SK-N-SH treated with all-trans-retinoic acid at 6 μM for 48 hours (cell line): ENCODE measurements at regions not wholly inside any gene's neighbourhood (a gene's known extent, or its start where the extent isn't known, plus 50 kb on each side); places are given as distances from the start of the nearest gene placed in this dataset.

ENCODE experiments used
- ATAC-seq: fragments of 200-7000 bp; cut with Tn5 transposase; 3 replicates; pipeline ENCODE4 v1.9.1; 2020; ENCODE audit warnings: mild to moderate bottlenecking, moderate library complexity
- BACH2 ChIP-seq: fragments of 250-450 bp; sonication (Bioruptor Pico); IDR thresholded peaks from 2 replicates; pipeline ENCODE4 v1.9.0; 2021; ENCODE audit warnings: mild to moderate bottlenecking, borderline replicate concordance
- CSDC2 ChIP-seq: fragments of 250-450 bp; sonication (Bioruptor Pico); IDR thresholded peaks from 2 replicates; pipeline ENCODE4 v1.5.0; 2020; ENCODE audit warnings: mild to moderate bottlenecking, moderate library complexity
- ESRRG ChIP-seq: fragments of 250-450 bp; sonication (Bioruptor Pico); IDR thresholded peaks from 2 replicates; pipeline ENCODE4 v1.6.1; 2021; ENCODE audit warnings: mild to moderate bottlenecking
- ISL1 ChIP-seq: fragments of 250-450 bp; sonication (Bioruptor Pico); IDR thresholded peaks from 2 replicates; pipeline ENCODE4 v2.1.2; 2022; ENCODE audit warnings: mild to moderate bottlenecking, moderate library complexity
- PPARA ChIP-seq: fragments of 250-450 bp; sonication (Bioruptor Pico); IDR thresholded peaks from 2 replicates; pipeline ENCODE4 v1.5.0; 2020; ENCODE audit warnings: mild to moderate bottlenecking, borderline replicate concordance
- SNAI2 ChIP-seq: fragments of 250-450 bp; sonication (Bioruptor Pico); IDR thresholded peaks from 2 replicates; pipeline ENCODE4 v1.5.0; 2020; ENCODE audit warnings: mild to moderate bottlenecking, moderate library complexity
- TCF4 ChIP-seq: fragments of 250-450 bp; sonication (Bioruptor Pico); IDR thresholded peaks from 2 replicates; pipeline ENCODE4 v1.8.0; 2021; ENCODE audit warnings: mild to moderate bottlenecking, moderate library complexity, borderline replicate concordance
- TOX ChIP-seq: fragments of 250-450 bp; sonication (Bioruptor Pico); IDR thresholded peaks from 2 replicates; pipeline ENCODE4 v1.8.0; 2021; ENCODE audit warnings: mild to moderate bottlenecking, moderate library complexity, borderline replicate concordance
- ZC3H10 ChIP-seq: fragments of 250-450 bp; sonication (Bioruptor Pico); IDR thresholded peaks from 2 replicates; pipeline ENCODE4 v1.5.1; 2021; ENCODE audit warnings: mild to moderate bottlenecking, moderate library complexity
- ZFP3 ChIP-seq: fragments of 250-450 bp; sonication (Bioruptor Pico); IDR thresholded peaks from 2 replicates; pipeline ENCODE4 v1.5.0; 2020; ENCODE audit warnings: mild to moderate bottlenecking, moderate library complexity
- ZFP30 ChIP-seq: fragments of 450-650 bp; formaldehyde crosslinking; IDR thresholded peaks from 2 replicates; pipeline ENCODE4 v1.5.0; 2022; ENCODE audit warnings: mild to moderate bottlenecking, moderate library complexity
- ZNF565 ChIP-seq: fragments of 450-650 bp; formaldehyde crosslinking; conservative IDR thresholded peaks from 2 replicates; pipeline ENCODE4 v1.5.0; 2020; ENCODE audit warnings: low read depth, mild to moderate bottlenecking, moderate library complexity
- TF ChIP-seq, protein P1 (sequence below): fragments of 250-450 bp; sonication (Bioruptor Pico); IDR thresholded peaks from 2 replicates; pipeline ENCODE4 v1.5.1; 2020; ENCODE audit warnings: low read depth, mild to moderate bottlenecking, moderate library complexity
- TF ChIP-seq, protein P2 (sequence below): fragments of 250-450 bp; sonication (Bioruptor Pico); IDR thresholded peaks from 2 replicates; pipeline ENCODE4 v1.5.0; 2020; ENCODE audit warnings: mild to moderate bottlenecking, moderate library complexity
- TF ChIP-seq, protein P3 (sequence below): fragments of 250-450 bp; sonication (Bioruptor Pico); IDR thresholded peaks from 2 replicates; pipeline ENCODE4 v1.8.0; 2020; ENCODE audit warnings: mild to moderate bottlenecking, moderate library complexity, borderline replicate concordance
- TF ChIP-seq, protein P4 (sequence below): fragments of 250-450 bp; sonication (Bioruptor Pico); IDR thresholded peaks from 2 replicates; pipeline ENCODE4 v1.8.0; 2021; ENCODE audit warnings: low read depth, mild to moderate bottlenecking, moderate library complexity, borderline replicate concordance
- TF ChIP-seq, protein P5 (sequence below): fragments of 250-450 bp; sonication (Bioruptor Pico); IDR thresholded peaks from 2 replicates; pipeline ENCODE4 v1.5.1; 2021; ENCODE audit warnings: mild to moderate bottlenecking, moderate library complexity

DNA sequence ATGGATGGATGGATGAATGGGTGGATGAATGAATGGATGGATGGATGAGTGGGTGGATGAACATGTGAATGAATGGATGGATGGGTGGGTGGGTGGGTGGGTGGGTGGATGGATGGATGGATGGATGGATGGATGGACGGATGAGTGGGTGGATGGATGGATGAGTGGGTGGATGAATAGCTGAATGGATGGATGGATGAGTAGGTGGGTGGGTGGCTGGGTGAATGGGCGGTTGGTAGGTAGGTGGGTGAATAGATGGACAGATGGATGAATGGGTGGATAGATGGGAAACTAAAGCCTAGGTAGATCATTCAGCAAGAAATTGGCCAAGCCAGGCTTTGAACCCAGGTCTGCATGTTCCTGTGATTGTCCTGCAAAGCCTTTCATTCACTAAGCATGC lies 155.6 kb downstream of the WNT5A start:
- TF ChIP-seq ISL1 (CRISPR knock-in tag), result no peak
- TF ChIP-seq, protein P1, sequence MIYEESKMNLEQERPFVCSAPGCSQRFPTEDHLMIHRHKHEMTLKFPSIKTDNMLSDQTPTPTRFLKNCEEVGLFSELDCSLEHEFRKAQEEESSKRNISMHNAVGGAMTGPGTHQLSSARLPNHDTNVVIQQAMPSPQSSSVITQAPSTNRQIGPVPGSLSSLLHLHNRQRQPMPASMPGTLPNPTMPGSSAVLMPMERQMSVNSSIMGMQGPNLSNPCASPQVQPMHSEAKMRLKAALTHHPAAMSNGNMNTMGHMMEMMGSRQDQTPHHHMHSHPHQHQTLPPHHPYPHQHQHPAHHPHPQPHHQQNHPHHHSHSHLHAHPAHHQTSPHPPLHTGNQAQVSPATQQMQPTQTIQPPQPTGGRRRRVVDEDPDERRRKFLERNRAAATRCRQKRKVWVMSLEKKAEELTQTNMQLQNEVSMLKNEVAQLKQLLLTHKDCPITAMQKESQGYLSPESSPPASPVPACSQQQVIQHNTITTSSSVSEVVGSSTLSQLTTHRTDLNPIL (CRISPR knock-in tag), result no peak
- TF ChIP-seq PPARA (CRISPR knock-in tag), result no peak
- no peak for TF ChIP-seq SNAI2 (CRISPR knock-in tag)
- TF ChIP-seq, protein P2, sequence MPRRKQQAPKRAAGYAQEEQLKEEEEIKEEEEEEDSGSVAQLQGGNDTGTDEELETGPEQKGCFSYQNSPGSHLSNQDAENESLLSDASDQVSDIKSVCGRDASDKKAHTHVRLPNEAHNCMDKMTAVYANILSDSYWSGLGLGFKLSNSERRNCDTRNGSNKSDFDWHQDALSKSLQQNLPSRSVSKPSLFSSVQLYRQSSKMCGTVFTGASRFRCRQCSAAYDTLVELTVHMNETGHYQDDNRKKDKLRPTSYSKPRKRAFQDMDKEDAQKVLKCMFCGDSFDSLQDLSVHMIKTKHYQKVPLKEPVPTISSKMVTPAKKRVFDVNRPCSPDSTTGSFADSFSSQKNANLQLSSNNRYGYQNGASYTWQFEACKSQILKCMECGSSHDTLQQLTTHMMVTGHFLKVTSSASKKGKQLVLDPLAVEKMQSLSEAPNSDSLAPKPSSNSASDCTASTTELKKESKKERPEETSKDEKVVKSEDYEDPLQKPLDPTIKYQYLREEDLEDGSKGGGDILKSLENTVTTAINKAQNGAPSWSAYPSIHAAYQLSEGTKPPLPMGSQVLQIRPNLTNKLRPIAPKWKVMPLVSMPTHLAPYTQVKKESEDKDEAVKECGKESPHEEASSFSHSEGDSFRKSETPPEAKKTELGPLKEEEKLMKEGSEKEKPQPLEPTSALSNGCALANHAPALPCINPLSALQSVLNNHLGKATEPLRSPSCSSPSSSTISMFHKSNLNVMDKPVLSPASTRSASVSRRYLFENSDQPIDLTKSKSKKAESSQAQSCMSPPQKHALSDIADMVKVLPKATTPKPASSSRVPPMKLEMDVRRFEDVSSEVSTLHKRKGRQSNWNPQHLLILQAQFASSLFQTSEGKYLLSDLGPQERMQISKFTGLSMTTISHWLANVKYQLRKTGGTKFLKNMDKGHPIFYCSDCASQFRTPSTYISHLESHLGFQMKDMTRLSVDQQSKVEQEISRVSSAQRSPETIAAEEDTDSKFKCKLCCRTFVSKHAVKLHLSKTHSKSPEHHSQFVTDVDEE (CRISPR knock-in tag), result no peak
- TF ChIP-seq TCF4 (CRISPR knock-in tag), result no peak
- TF ChIP-seq, protein P3, sequence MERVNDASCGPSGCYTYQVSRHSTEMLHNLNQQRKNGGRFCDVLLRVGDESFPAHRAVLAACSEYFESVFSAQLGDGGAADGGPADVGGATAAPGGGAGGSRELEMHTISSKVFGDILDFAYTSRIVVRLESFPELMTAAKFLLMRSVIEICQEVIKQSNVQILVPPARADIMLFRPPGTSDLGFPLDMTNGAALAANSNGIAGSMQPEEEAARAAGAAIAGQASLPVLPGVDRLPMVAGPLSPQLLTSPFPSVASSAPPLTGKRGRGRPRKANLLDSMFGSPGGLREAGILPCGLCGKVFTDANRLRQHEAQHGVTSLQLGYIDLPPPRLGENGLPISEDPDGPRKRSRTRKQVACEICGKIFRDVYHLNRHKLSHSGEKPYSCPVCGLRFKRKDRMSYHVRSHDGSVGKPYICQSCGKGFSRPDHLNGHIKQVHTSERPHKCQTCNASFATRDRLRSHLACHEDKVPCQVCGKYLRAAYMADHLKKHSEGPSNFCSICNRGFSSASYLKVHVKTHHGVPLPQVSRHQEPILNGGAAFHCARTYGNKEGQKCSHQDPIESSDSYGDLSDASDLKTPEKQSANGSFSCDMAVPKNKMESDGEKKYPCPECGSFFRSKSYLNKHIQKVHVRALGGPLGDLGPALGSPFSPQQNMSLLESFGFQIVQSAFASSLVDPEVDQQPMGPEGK (CRISPR knock-in tag), result no peak
- no peak for TF ChIP-seq ZFP30 (CRISPR knock-in tag)
- ATAC-seq, result no peak

DNA sequence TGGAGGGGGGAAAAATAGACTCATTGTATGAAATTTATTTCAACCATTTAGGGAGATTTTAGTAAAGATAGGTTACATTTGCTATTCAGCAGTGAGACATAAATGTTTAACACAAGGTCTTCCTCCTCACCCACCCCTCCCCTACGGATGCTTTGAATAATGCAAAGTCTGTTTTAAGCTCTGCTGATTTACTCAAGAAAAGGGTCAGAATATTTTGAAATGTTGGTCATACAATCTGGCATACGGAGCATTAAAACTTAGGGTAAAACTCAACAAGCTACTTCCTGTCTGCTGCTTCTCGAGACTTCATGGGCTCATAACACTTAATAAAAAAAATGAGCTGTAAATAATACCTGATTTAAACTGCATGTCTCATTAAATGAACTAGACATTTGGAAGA lies 156.3 kb downstream of the WNT5A start:
- TF ChIP-seq, protein P4, sequence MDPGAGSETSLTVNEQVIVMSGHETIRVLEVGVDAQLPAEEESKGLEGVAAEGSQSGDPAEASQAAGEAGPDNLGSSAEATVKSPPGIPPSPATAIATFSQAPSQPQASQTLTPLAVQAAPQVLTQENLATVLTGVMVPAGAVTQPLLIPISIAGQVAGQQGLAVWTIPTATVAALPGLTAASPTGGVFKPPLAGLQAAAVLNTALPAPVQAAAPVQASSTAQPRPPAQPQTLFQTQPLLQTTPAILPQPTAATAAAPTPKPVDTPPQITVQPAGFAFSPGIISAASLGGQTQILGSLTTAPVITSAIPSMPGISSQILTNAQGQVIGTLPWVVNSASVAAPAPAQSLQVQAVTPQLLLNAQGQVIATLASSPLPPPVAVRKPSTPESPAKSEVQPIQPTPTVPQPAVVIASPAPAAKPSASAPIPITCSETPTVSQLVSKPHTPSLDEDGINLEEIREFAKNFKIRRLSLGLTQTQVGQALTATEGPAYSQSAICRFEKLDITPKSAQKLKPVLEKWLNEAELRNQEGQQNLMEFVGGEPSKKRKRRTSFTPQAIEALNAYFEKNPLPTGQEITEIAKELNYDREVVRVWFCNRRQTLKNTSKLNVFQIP (CRISPR knock-in tag), result no peak
- TF ChIP-seq, protein P1 (CRISPR knock-in tag), result no peak
- TF ChIP-seq TOX (CRISPR knock-in tag) (no peak), CSDC2 (CRISPR knock-in tag) (no peak), TCF4 (CRISPR knock-in tag) (no peak), ESRRG (no peak), BACH2 (no peak), PPARA (CRISPR knock-in tag) (no peak)
- TF ChIP-seq, protein P3 (CRISPR knock-in tag), result no peak
- ATAC-seq, result peak; percentile 40

DNA sequence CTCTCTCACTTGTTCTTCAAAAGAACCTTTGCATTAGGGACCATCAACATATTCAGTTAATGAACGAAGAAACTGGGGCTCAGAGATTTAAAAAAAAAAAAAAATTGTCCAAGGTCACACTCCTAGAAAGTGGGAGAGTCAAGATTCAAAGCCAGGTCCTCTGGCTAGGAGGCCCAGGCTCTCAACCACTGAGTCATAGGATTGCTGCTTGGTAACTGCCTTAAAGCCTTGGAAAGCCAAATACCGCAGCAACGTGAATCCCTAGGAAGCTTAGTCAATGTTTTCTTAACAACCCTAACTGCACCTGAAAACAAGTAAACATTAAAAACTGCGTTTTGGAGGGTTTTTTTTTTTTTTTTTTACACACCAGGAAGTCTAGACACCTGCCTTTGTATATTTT lies 156.8 kb downstream of the WNT5A start:
- peak; percentile 97 for ATAC-seq
- no peak for TF ChIP-seq ESRRG
- no peak for TF ChIP-seq ZNF565 (CRISPR knock-in tag)
- TF ChIP-seq SNAI2 (CRISPR knock-in tag), result no peak
- TF ChIP-seq BACH2, result no peak
- no peak for TF ChIP-seq TOX (CRISPR knock-in tag)
- no peak for TF ChIP-seq ZC3H10
- TF ChIP-seq ISL1 (CRISPR knock-in tag), result no peak
- TF ChIP-seq ZFP30 (CRISPR knock-in tag), result no peak
- TF ChIP-seq, all 23 proteins: peak for 0

DNA sequence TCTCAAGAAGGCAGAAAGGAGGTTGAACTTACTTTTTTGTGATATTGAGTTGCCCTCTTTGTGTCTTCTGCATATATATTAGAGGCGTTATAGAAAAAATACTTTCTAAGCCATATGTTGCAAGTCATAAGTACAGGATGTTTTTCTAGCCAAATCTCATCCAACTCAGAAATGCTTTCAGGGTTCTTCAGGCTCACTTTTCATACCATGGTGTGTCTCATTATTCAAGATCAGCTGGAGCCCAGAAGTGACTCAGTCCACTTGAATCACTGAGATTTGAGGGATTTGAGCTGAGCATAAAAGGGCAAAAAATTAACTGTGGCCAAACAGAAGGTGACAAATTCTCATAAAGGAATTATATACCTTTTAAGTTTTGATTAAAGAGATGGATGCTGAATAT lies 157.3 kb downstream of the WNT5A start:
- ATAC-seq, result peak; percentile 83
- TF ChIP-seq, protein P3 (CRISPR knock-in tag), result no peak
- TF ChIP-seq CSDC2 (CRISPR knock-in tag) (no peak), ZC3H10 (no peak), ZFP3 (CRISPR knock-in tag) (no peak), TOX (CRISPR knock-in tag) (no peak), ISL1 (CRISPR knock-in tag) (no peak), ZNF565 (CRISPR knock-in tag) (no peak)
- TF ChIP-seq, protein P4 (CRISPR knock-in tag), result no peak
- TF ChIP-seq, protein P5, sequence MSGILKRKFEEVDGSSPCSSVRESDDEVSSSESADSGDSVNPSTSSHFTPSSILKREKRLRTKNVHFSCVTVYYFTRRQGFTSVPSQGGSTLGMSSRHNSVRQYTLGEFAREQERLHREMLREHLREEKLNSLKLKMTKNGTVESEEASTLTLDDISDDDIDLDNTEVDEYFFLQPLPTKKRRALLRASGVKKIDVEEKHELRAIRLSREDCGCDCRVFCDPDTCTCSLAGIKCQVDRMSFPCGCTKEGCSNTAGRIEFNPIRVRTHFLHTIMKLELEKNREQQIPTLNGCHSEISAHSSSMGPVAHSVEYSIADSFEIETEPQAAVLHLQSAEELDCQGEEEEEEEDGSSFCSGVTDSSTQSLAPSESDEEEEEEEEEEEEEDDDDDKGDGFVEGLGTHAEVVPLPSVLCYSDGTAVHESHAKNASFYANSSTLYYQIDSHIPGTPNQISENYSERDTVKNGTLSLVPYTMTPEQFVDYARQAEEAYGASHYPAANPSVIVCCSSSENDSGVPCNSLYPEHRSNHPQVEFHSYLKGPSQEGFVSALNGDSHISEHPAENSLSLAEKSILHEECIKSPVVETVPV, result no peak
